Skeletal muscle satellite cell (primary cell): ENCODE measurements at regions not wholly inside any gene's neighbourhood (a gene's known extent, or its start where the extent isn't known, plus 50 kb on each side); places are given as distances from the start of the nearest gene placed in this dataset.

Experiments used
- H3K27me3 ChIP-seq: 2 replicates; pipeline ENCODE4 v1.7.0; 2013; ENCODE audit warnings: low read length; ENCODE audit not compliant: control insufficient read depth, insufficient read depth
- H3K36me3 ChIP-seq: 2 replicates; pipeline ENCODE4 v1.7.0; 2013; ENCODE audit warnings: mild to moderate bottlenecking, control low read depth, low read length; ENCODE audit not compliant: insufficient read depth
- H3K4me1 ChIP-seq: 2 replicates; pipeline ENCODE4 v1.7.0; 2013; ENCODE audit warnings: low read length; ENCODE audit not compliant: control insufficient read depth, insufficient read depth
- H3K4me2 ChIP-seq: 2 replicates; pipeline ENCODE4 v1.7.0; 2013; ENCODE audit warnings: mild to moderate bottlenecking, low read length
- H3K4me3 ChIP-seq: 2 replicates; pipeline ENCODE4 v1.7.0; 2013; ENCODE audit warnings: low read length
- H3K9ac ChIP-seq: 2 replicates; pipeline ENCODE4 v1.7.0; 2013; ENCODE audit warnings: mild to moderate bottlenecking, low read depth, low read length, moderate library complexity
- H3K9me3 ChIP-seq: replicated peaks from 2 replicates; pipeline ENCODE4 v1.7.0; 2013; ENCODE audit warnings: mild to moderate bottlenecking, control low read depth, low read length

DNA sequence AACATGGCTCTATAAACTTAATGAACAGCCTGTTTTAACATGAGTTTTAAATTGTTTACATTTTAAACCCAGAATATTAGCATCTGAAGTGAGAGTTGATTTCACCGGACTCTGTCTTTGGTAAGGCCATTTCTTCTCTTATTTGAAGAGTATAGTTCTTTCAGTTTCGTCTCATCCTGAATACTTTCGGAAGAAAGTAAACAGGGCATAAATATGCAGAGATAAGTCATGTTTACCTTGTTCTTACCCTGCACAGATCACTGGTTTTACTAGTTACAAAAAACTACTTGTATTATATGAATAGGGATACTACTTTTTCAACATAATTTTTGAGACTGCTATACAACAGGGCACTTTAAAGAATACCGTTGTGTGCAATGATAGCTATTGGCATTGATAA is 656.3 kb upstream of the ZNF608 start:
- no peak overlapping the region for H3K9ac ChIP-seq
- H3K4me1 ChIP-seq, result no peaks in the 10 kb centered on the region
- no peaks in the 10 kb centered on the region for H3K27me3 ChIP-seq
- no peak overlapping the region for H3K4me2 ChIP-seq
- H3K36me3 ChIP-seq, result no peaks in the 10 kb centered on the region
- H3K9me3 ChIP-seq, result no peaks in the 10 kb centered on the region
- no peak overlapping the region for H3K4me3 ChIP-seq

DNA sequence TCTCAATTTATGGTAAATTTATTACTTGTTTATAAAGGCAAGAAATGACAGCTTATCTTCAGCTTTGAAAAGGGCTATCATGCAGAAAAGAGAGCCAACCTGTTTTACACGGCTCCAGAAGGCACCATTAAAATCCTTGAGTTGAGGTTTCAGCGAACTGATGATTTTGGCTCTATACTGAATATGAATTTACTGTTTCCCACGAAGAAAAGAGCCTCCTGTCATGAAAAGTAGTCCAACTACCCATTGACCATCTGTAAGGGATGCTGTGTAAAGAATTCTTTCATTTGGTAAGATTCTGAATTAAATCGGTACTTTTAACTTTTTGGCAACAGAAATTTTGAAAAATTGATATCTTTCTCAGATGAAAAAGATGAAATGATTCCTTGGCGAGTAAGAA is 657.6 kb upstream of the ZNF608 start:
- Histone ChIP-seq H3K9ac (no peak overlapping the region), H3K36me3 (no peaks in the 10 kb centered on the region), H3K4me1 (peaks cover 8% of the 10 kb centered on the region), H3K27me3 (no peaks in the 10 kb centered on the region), H3K4me2 (no peak overlapping the region), H3K4me3 (no peak overlapping the region), H3K9me3 (no peaks in the 10 kb centered on the region)

GRCh38 chr5:125408448-125409233 is 662.2 kb upstream of the ZNF608 start:
- peaks cover 48% of the 10 kb centered on the region for H3K4me1 ChIP-seq
- peak overlapping the region; percentile 7 for H3K4me3 ChIP-seq

GRCh38 chr5:125409234-125409860 is 662.9 kb upstream of the ZNF608 start:
- Histone ChIP-seq H3K27me3 (no peaks in the 10 kb centered on the region), H3K4me3 (peak overlapping the region; percentile 7), H3K4me2 (peak overlapping the region; percentile 75), H3K4me1 (peaks cover 48% of the 10 kb centered on the region), H3K9ac (peak overlapping the region; percentile 79), H3K9me3 (no peaks in the 10 kb centered on the region), H3K36me3 (no peaks in the 10 kb centered on the region)

More at GRCh38 chr5:125408448-125409233, 662.2 kb upstream of the ZNF608 start:
- H3K9me3 ChIP-seq, result no peaks in the 10 kb centered on the region
- H3K4me2 ChIP-seq, result peak overlapping the region; percentile 75
- H3K36me3 ChIP-seq, result no peaks in the 10 kb centered on the region
- peak overlapping the region; percentile 79 for H3K9ac ChIP-seq
- H3K27me3 ChIP-seq, result no peaks in the 10 kb centered on the region

DNA sequence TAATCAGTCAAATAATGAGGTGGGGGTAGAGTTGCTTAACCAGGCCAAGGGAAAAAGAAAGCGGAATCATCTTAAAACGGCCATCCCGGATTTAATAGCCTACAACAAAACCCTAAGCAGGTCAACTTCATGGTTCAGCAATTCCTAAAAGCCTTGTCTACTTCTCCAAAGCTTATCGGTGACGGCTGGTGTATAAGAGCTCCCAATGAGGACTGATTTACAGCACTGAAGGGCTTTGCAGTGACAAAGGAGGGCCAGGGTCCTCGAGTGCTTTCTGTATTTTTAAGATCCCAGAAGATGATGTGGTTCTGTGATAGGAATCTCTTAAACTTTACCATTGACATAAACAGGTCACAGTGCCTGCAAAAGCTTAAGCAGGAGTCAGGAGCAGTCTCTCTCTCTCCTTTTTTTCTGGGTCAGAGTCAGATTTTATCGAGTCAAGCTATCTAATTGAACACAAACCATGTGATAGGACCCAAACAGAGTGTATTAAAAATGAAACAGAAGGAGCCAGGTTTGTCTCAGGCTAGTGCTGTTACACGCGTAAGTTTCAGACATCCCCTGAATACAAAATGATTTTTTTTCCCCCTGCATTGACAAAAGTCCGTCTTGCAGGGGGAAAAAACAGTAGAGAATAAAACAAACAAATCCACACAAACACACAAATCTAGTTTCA is 663.6 kb upstream of the ZNF608 start:
- H3K27me3 ChIP-seq, result no peaks in the 10 kb centered on the region
- no peaks in the 10 kb centered on the region for H3K36me3 ChIP-seq
- H3K4me3 ChIP-seq, result peak overlapping the region; percentile 27
- H3K4me1 ChIP-seq, result peaks cover 48% of the 10 kb centered on the region
- peak overlapping the region; percentile 75 for H3K4me2 ChIP-seq
- no peaks in the 10 kb centered on the region for H3K9me3 ChIP-seq
- H3K9ac ChIP-seq, result peak overlapping the region; percentile 79

DNA sequence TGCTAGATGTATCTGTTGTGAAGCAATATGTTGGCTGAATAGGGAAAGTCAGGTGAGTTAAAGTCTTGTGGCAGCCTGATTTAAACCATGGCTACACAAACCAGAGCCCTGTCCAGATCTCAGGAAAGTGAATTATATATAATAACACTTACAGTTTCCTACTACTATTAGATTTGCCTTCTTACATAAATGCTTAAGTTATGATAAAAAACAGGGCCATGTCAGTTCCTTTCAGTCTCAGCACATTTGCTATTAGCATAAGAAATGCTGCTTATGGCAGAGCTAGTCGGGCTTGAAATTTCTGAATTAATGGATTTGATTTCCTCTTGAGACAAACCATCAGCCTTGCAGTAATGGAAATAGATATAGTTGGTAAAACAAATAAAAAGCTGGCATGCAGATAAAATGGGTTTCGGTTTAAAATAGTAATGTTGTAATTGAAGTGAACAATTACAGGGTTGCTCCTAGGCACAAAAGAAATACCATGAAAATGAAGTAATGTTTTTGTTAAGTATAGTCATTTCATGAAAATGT is 664.2 kb upstream of the ZNF608 start:
- Histone ChIP-seq H3K9ac (peak overlapping the region; percentile 79), H3K36me3 (no peaks in the 10 kb centered on the region), H3K9me3 (no peaks in the 10 kb centered on the region), H3K4me2 (peak overlapping the region; percentile 75), H3K4me1 (peaks cover 48% of the 10 kb centered on the region), H3K4me3 (peak overlapping the region; percentile 27), H3K27me3 (no peaks in the 10 kb centered on the region)

DNA sequence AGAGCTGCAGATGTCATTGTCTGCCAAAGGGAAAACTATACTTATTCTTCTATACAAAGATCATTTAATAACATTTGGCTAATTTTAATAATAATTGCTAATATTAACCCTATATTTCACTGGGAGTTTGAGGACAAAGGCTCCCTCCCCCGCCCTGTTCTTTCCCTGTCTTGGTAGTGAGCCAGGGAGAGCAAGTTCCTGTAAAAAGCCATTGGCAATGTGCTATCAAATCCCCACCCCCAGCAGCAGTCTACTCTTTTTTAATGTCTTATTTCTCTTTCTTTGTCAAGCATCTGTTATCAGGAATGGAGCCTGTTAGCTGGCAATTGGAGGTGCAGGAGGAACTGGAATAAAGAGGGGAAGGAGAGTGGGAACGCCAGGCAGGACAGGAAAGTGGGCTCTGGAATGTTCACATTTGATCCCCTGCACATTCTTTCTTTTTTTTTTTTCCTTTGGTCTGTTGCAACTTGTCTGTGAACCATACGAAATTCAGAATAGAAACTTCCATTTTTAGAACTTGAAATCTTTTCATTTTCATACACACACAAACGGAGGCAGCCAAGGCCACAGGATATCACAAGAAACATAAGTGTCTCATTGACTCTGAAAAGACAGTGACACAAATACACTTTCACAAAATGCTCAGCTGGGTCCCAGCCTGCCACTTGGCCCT is 664.8 kb upstream of the ZNF608 start:
- H3K27me3 ChIP-seq, result no peaks in the 10 kb centered on the region
- peaks cover 48% of the 10 kb centered on the region for H3K4me1 ChIP-seq
- H3K9ac ChIP-seq, result peak overlapping the region; percentile 79
- H3K4me3 ChIP-seq, result peak overlapping the region; percentile 17
- no peaks in the 10 kb centered on the region for H3K9me3 ChIP-seq
- H3K4me2 ChIP-seq, result peak overlapping the region; percentile 75
- no peaks in the 10 kb centered on the region for H3K36me3 ChIP-seq

DNA sequence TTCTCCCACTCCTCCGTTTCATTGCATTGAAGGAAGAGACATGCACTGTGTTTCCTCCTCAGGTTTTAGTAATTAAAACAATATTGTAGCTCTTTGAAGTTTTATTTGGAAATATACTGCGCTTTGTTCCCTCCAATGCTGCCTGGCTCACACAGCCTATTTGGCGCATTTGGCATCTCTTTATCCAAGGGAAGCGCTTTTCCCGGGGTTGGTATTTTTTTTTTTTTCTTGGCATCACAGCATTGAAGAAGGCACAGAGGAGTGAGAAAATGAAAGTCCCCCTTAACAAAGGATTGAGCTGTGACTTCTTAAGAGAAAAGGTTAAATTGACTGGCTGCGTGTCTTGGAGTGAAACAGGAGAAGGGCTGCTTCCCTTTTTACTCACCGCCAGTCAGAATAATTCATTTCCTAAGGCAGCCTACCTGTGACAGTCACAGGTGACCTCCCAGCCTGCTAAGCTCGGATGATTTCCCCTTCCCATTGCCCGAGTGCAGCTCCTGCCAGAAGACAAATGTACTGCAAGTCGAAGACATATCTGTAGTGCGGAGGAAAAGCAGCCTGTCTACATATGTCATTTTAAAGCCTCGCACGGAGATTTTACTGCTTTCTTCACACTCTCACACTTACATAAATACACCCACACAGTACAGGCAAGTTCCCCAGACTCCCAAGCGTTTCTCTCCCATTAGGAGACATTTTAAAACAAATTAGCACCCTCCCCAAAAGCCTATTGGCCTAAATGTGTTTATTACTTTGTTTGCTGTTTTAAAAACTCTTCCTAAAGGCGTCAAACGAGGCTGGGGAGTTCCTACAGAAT is 665.5 kb upstream of the ZNF608 start:
- Histone ChIP-seq H3K9ac (peak overlapping the region; percentile 79), H3K4me3 (peak overlapping the region; percentile 17), H3K4me1 (peaks cover 48% of the 10 kb centered on the region), H3K4me2 (peak overlapping the region; percentile 75), H3K27me3 (no peaks in the 10 kb centered on the region), H3K36me3 (no peaks in the 10 kb centered on the region), H3K9me3 (no peaks in the 10 kb centered on the region)

DNA sequence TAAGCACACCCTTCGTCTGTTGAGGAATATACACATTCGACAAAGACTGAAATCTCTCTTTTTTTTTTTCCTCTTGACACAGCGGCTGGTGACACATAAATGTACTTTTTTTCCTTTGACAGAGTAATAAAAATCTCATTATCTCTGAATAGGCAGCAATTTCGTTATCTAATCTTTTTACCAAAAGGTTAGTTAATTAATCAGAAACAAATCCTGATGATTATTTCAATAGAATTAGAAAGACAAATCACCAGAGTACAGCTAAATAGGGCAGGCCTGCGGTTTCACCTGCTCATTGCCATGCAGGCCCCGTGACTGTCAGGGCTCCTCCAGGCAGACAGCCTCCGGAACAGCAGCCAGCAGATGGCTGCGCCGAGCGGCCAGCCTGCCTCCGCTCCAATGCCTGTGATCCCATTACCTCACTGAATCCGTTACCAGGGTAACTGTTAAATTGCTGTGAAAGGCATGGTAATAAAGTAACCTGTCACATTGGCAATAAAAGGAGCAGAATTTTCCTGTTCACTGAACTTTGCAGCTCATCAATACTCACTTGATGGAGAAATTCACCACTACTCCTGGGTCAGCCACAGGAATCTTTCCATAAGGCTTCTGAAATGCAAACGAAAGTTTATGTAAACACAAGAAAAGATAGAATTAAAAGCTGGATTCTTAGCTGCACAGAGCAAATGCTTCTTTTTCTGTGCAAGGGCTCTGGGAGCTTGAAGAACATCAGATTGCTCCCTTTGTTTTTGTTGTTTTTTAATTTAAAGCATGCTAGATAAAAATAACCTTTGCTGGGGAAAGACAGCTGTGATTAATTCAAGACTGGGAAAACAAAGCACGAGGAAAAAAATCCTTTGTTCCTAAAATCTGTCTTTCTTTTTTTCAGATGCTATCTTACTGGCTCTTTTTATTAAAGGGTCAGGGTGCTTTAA is 666.4 kb upstream of the ZNF608 start:
- Histone ChIP-seq H3K4me1 (peaks cover 48% of the 10 kb centered on the region), H3K4me3 (peak overlapping the region; percentile 21), H3K36me3 (no peaks in the 10 kb centered on the region), H3K27me3 (no peaks in the 10 kb centered on the region), H3K4me2 (peak overlapping the region; percentile 75), H3K9ac (peak overlapping the region; percentile 79), H3K9me3 (no peaks in the 10 kb centered on the region)
